Breast epithelium (tissue), 3 donors: ENCODE measurements at regions not wholly inside any gene's neighbourhood (a gene's known extent, or its start where the extent isn't known, plus 50 kb on each side); places are given as distances from the start of the nearest gene placed in this dataset.

Source experiments
- CTCF ChIP-seq, 3 donors: fragments of 450-650 bp; IDR thresholded peaks; one replicate each; pipeline ENCODE4 v1.5.1; 2016 to 2017; ENCODE audit warnings: antibody characterized with exemption in 3 of 3, mild to moderate bottlenecking in 3 of 3, moderate library complexity in 3 of 3
- POLR2A ChIP-seq: fragments of 450-650 bp; IDR thresholded peaks from one replicate; pipeline ENCODE4 v1.6.1; 2016; ENCODE audit warnings: antibody characterized with exemption, mild to moderate bottlenecking, moderate library complexity
- POLR2AphosphoS5 ChIP-seq, 3 donors: sonication (generic); formaldehyde crosslinking; IDR thresholded peaks; one replicate each; pipeline ENCODE4 v1.6.1; 2017; ENCODE audit warnings: antibody characterized with exemption in 3 of 3

GRCh38 chr21:27233514-27234115 is 266.7 kb upstream of the ADAMTS5 start:
- TF ChIP-seq CTCF (IDR thresholded peaks at IDR 0.05): no peak
- TF ChIP-seq POLR2A: no peak
- TF ChIP-seq POLR2AphosphoS5 (IDR thresholded peaks at IDR 0.05): no peak
